Loucy (cell line): ENCODE measurements at regions not wholly inside any gene's neighbourhood (a gene's known extent, or its start where the extent isn't known, plus 50 kb on each side); places are given as distances from the start of the nearest gene placed in this dataset.

ENCODE experiments used
- H2AFZ ChIP-seq: fragments of 200-600 bp; sonication (generic); 2 replicates; pipeline ENCODE4 v1.6.0; 2016; ENCODE audit warnings: antibody characterized with exemption, mild to moderate bottlenecking, low read length, moderate library complexity
- H3F3A ChIP-seq: fragments of 200-600 bp; 2 replicates; pipeline ENCODE4 v1.6.0; 2016; ENCODE audit warnings: antibody characterized with exemption, low read depth, mild to moderate bottlenecking
- H3K27me3 ChIP-seq: fragments of 200-600 bp; sonication (generic); 2 replicates; pipeline ENCODE4 v1.6.1; 2014; ENCODE audit warnings: low read length, mild to moderate bottlenecking; ENCODE audit not compliant: insufficient read depth, poor library complexity, severe bottlenecking
- H3K36me3 ChIP-seq: fragments of 200-600 bp; sonication (generic); 2 replicates; pipeline ENCODE4 v1.6.1; 2016; ENCODE audit warnings: low read length; ENCODE audit not compliant: insufficient read depth
- H3K4me1 ChIP-seq: fragments of 200-600 bp; sonication (generic); 2 replicates; pipeline ENCODE4 v1.5.1; 2014; ENCODE audit warnings: low read length, mild to moderate bottlenecking; ENCODE audit not compliant: insufficient read depth, poor library complexity, severe bottlenecking
- H3K4me2 ChIP-seq: fragments of 200-600 bp; sonication (generic); 2 replicates; pipeline ENCODE4 v1.6.0; 2014; ENCODE audit warnings: antibody characterized with exemption, low read length, low read depth, mild to moderate bottlenecking; ENCODE audit not compliant: poor library complexity, severe bottlenecking
- H3K4me3 ChIP-seq: fragments of 200-600 bp; sonication (generic); 2 replicates; pipeline ENCODE4 v1.5.1; 2014; ENCODE audit warnings: low read length, mild to moderate bottlenecking, mixed read lengths; ENCODE audit not compliant: poor library complexity, severe bottlenecking
- H3K79me2 ChIP-seq: fragments of 200-600 bp; sonication (generic); 2 replicates; pipeline ENCODE4 v1.6.1; 2014; ENCODE audit warnings: low read length; ENCODE audit not compliant: insufficient read depth
- H3K9ac ChIP-seq: fragments of 200-600 bp; sonication (generic); 2 replicates; pipeline ENCODE4 v1.6.0; 2014; ENCODE audit warnings: mild to moderate bottlenecking, low read depth, low read length, moderate library complexity; ENCODE audit not compliant: poor library complexity, severe bottlenecking
- H3K9me2 ChIP-seq: fragments of 200-600 bp; sonication (generic); replicated peaks from 2 replicates; pipeline ENCODE4 v1.6.1; 2016; ENCODE audit warnings: low read depth, low read length, mixed read lengths
- H3K9me3 ChIP-seq: fragments of 200-600 bp; sonication (generic); 2 replicates; pipeline ENCODE4 v1.6.1; 2014; ENCODE audit warnings: mild to moderate bottlenecking, antibody characterized with exemption, low read length, low read depth; ENCODE audit not compliant: insufficient read depth
- H4K20me1 ChIP-seq: fragments of 200-600 bp; sonication (generic); 2 replicates; pipeline ENCODE4 v1.6.0; 2014; ENCODE audit warnings: antibody characterized with exemption, low read length, mild to moderate bottlenecking; ENCODE audit not compliant: insufficient read depth, poor library complexity, severe bottlenecking
- CTCF ChIP-seq: fragments of 200-600 bp; sonication (generic); conservative IDR thresholded peaks from 2 replicates; pipeline ENCODE4 v1.5.1; 2014; ENCODE audit warnings: mild to moderate bottlenecking, antibody characterized with exemption, low read length
- EZH2phosphoT487 ChIP-seq: fragments of 200-600 bp; IDR thresholded peaks from 2 replicates; pipeline ENCODE4 v1.6.1; 2018; ENCODE audit warnings: antibody characterized with exemption, mild to moderate bottlenecking, moderate library complexity, borderline replicate concordance

- Histone ChIP-seq H3K9me3 (no peaks in the 10 kb centered on the region), H3K79me2 (no peaks in the 10 kb centered on the region), H3K36me3 (peaks cover 15% of the 10 kb centered on the region; the same call in 1 of the 2 replicates), H3K4me3 (no peak overlapping the region), H3K4me1 (peaks cover 6% of the 10 kb centered on the region), H3K27me3 (no peaks in the 10 kb centered on the region), H4K20me1 (no peaks in the 10 kb centered on the region), H3F3A (no peaks in the 10 kb centered on the region; the same call in 1 of the 2 replicates), H3K9ac (peak overlapping the region; percentile 57), H2AFZ (peak overlapping the region; percentile 94), H3K9me2 (no peaks in the 10 kb centered on the region), H3K4me2 (peak overlapping the region; percentile 52)
- TF ChIP-seq CTCF (no peak), EZH2phosphoT487 (no peak)
Measured at GRCh38 chr22:22157348-22157725, 87.2 kb upstream of the VPREB1 start.

GRCh38 chr22:22156716-22157347 lies 87.8 kb upstream of the VPREB1 start:
- Histone ChIP-seq H3K9ac (peak overlapping the region; percentile 57), H4K20me1 (no peaks in the 10 kb centered on the region), H3K4me1 (peaks cover 6% of the 10 kb centered on the region), H3K9me2 (no peaks in the 10 kb centered on the region), H3K27me3 (no peaks in the 10 kb centered on the region), H2AFZ (peak overlapping the region; percentile 94), H3K79me2 (no peaks in the 10 kb centered on the region), H3K4me2 (peak overlapping the region; percentile 52), H3K9me3 (no peaks in the 10 kb centered on the region), H3F3A (no peaks in the 10 kb centered on the region; the same call in 1 of the 2 replicates), H3K4me3 (peak overlapping the region; percentile 21), H3K36me3 (peaks cover 15% of the 10 kb centered on the region; the same call in 1 of the 2 replicates)
- peak; percentile 88 for TF ChIP-seq CTCF
- TF ChIP-seq EZH2phosphoT487 = no peak

GRCh38 chr22:22156348-22156715 lies 88.3 kb upstream of the VPREB1 start:
- Histone ChIP-seq H4K20me1 (no peaks in the 10 kb centered on the region), H3K27me3 (no peaks in the 10 kb centered on the region), H3K4me2 (no peak overlapping the region), H2AFZ (peak overlapping the region; percentile 94; the same call in 1 of the 2 replicates), H3K79me2 (0 out of 2 replicates have a peak, but pooled peaks cover 1% of the 10 kb centered on the region), H3K36me3 (peaks cover 15% of the 10 kb centered on the region; the same call in 1 of the 2 replicates), H3K4me3 (no peak overlapping the region), H3F3A (no peaks in the 10 kb centered on the region; the same call in 1 of the 2 replicates), H3K9ac (no peak overlapping the region), H3K4me1 (peaks cover 6% of the 10 kb centered on the region), H3K9me3 (no peaks in the 10 kb centered on the region), H3K9me2 (no peaks in the 10 kb centered on the region)
- no peak for TF ChIP-seq EZH2phosphoT487
- no peak for TF ChIP-seq CTCF
